ENCODE measurements at regions not wholly inside any gene's neighbourhood (a gene's known extent, or its start where the extent isn't known, plus 50 kb on each side); places are given as distances from the start of the nearest gene placed in this dataset.

GRCh38 chr10:31687663-31688482 is 240.8 kb downstream of the ARHGAP12 start:
- TF ChIP-seq CTCF (IDR thresholded peaks at IDR 0.05), result no peak
- Mint-ChIP-seq H3K27ac (ENCODE audit: unreplicated experiment) (no peak overlapping the region), H3K27me3 (ENCODE audit: unreplicated experiment) (no peaks in the 10 kb centered on the region), H3K4me1 (ENCODE audit: unreplicated experiment) (no peaks in the 10 kb centered on the region), H3K36me3 (ENCODE audit: unreplicated experiment) (peaks cover 8% of the 10 kb centered on the region), H3K4me3 (ENCODE audit: unreplicated experiment) (no peak overlapping the region), H3K9me3 (ENCODE audit: unreplicated experiment) (peaks cover 42% of the 10 kb centered on the region)
- DNase-seq (ENCODE audit: extremely low spot score, unreplicated experiment), result no peak

GRCh38 chr10:31686599-31686998 is 242.0 kb downstream of the ARHGAP12 start:
- no peak for TF ChIP-seq CTCF (IDR thresholded peaks at IDR 0.05)
- no peak overlapping the region for H3K4me3 Mint-ChIP-seq (ENCODE audit: unreplicated experiment)
- peaks cover 8% of the 10 kb centered on the region for H3K36me3 Mint-ChIP-seq (ENCODE audit: unreplicated experiment)
- no peak overlapping the region for H3K27ac Mint-ChIP-seq (ENCODE audit: unreplicated experiment)
- no peak for DNase-seq (ENCODE audit: extremely low spot score, unreplicated experiment)
- no peaks in the 10 kb centered on the region for H3K27me3 Mint-ChIP-seq (ENCODE audit: unreplicated experiment)
- H3K4me1 Mint-ChIP-seq (ENCODE audit: unreplicated experiment), result no peaks in the 10 kb centered on the region
- peaks cover 55% of the 10 kb centered on the region for H3K9me3 Mint-ChIP-seq (ENCODE audit: unreplicated experiment)

- Mint-ChIP-seq H3K4me3 (ENCODE audit: unreplicated experiment) (no peak overlapping the region), H3K36me3 (ENCODE audit: unreplicated experiment) (peaks cover 3% of the 10 kb centered on the region), H3K27me3 (ENCODE audit: unreplicated experiment) (no peaks in the 10 kb centered on the region), H3K4me1 (ENCODE audit: unreplicated experiment) (no peaks in the 10 kb centered on the region), H3K27ac (ENCODE audit: unreplicated experiment) (no peak overlapping the region), H3K9me3 (ENCODE audit: unreplicated experiment) (peaks cover 48% of the 10 kb centered on the region)
- no peak for TF ChIP-seq CTCF (IDR thresholded peaks at IDR 0.05)
- no peak for DNase-seq (ENCODE audit: extremely low spot score, unreplicated experiment)
These were observed 244.9 kb downstream of the ARHGAP12 start for GRCh38 chr10:31683682-31684081.

GRCh38 chr10:31679936-31680335 is 248.7 kb downstream of the ARHGAP12 start:
- no peak for DNase-seq (ENCODE audit: extremely low spot score, unreplicated experiment)
- H3K27ac Mint-ChIP-seq (ENCODE audit: unreplicated experiment), result no peak overlapping the region
- TF ChIP-seq CTCF (IDR thresholded peaks at IDR 0.05), result no peak
- no peak overlapping the region for H3K4me3 Mint-ChIP-seq (ENCODE audit: unreplicated experiment)
- H3K27me3 Mint-ChIP-seq (ENCODE audit: unreplicated experiment), result no peaks in the 10 kb centered on the region
- peaks cover 3% of the 10 kb centered on the region for H3K36me3 Mint-ChIP-seq (ENCODE audit: unreplicated experiment)
- no peaks in the 10 kb centered on the region for H3K4me1 Mint-ChIP-seq (ENCODE audit: unreplicated experiment)
- H3K9me3 Mint-ChIP-seq (ENCODE audit: unreplicated experiment), result peaks cover 36% of the 10 kb centered on the region

- Mint-ChIP-seq H3K27ac (ENCODE audit: unreplicated experiment) (no peak overlapping the region), H3K4me3 (ENCODE audit: unreplicated experiment) (no peak overlapping the region)
These were observed 249.8 kb downstream of the ARHGAP12 start for GRCh38 chr10:31678575-31679516.

More at GRCh38 chr10:31678575-31679516, 249.8 kb downstream of the ARHGAP12 start:
- Mint-ChIP-seq H3K9me3 (ENCODE audit: unreplicated experiment) (peaks cover 39% of the 10 kb centered on the region), H3K4me1 (ENCODE audit: unreplicated experiment) (no peaks in the 10 kb centered on the region), H3K27me3 (ENCODE audit: unreplicated experiment) (no peaks in the 10 kb centered on the region), H3K36me3 (ENCODE audit: unreplicated experiment) (peaks cover 4% of the 10 kb centered on the region)
- peak; percentile 59 for DNase-seq (ENCODE audit: extremely low spot score, unreplicated experiment)
- no peak for TF ChIP-seq CTCF (IDR thresholded peaks at IDR 0.05)

All from osteocyte (in vitro differentiated cells).